Cerebellar cortex (tissue), 1 donor: ENCODE measurements at regions not wholly inside any gene's neighbourhood (a gene's known extent, or its start where the extent isn't known, plus 50 kb on each side); places are given as distances from the start of the nearest gene placed in this dataset.
"Not testable (repeated sequence)": the region's sequence is repeated elsewhere in the genome, so short reads cannot be mapped to it uniquely, and the experiment has no call there.

Experiments
- DNase-seq: peaks from one replicate; pipeline ENCODE4 v3.0.0-alpha.2; 2015; ENCODE audit warnings: low spot score

- DNase-seq = no peak
Measured at GRCh38 chr15:24733659-24734058, 58.1 kb downstream of the NPAP1 start.

DNA sequence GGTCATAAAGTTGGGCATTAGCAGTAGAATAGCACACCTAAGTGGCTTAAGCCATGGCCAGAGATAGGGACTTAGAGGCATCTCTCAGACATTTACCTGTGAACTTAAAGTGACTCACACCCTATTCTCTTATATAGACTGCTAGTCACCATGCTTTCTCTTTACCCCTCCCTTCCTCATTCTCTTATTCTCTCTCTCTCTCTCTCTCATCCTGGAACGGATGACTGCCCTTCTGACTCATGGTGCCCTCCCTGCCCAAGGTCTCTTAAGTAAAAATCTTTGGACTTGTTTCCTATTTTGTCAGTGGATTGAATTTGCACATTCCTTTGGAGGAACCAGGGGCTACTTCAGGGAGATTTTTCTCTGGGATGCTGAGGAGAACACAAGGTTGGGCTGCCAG, 58.8 kb downstream of the NPAP1 start:
- DNase-seq = no peak

- DNase-seq = no peak
Measured at GRCh38 chr15:24745290-24745689, 69.7 kb downstream of the NPAP1 start.

DNA sequence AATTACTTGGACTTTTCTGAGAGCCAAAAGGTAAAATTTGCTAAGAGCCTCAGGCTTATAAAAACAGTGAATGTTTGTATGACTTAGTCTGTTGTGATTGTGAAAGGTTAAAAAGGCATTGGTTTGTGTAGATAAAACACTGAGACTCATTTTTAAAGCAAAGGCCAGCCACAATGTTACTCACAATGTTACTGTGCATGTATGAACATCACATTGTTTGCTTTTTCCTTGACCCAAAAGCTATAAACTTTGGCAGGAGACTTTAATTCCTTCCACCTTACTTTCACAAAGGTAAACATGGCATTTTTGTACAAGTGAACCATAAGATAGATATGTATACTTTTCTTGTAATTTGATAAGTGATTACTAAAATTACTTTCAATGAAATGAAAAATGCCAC, 70.5 kb downstream of the NPAP1 start:
- no peak for DNase-seq

GRCh38 chr15:24747376-24747775, 71.8 kb downstream of the NPAP1 start:
- no peak for DNase-seq

DNA sequence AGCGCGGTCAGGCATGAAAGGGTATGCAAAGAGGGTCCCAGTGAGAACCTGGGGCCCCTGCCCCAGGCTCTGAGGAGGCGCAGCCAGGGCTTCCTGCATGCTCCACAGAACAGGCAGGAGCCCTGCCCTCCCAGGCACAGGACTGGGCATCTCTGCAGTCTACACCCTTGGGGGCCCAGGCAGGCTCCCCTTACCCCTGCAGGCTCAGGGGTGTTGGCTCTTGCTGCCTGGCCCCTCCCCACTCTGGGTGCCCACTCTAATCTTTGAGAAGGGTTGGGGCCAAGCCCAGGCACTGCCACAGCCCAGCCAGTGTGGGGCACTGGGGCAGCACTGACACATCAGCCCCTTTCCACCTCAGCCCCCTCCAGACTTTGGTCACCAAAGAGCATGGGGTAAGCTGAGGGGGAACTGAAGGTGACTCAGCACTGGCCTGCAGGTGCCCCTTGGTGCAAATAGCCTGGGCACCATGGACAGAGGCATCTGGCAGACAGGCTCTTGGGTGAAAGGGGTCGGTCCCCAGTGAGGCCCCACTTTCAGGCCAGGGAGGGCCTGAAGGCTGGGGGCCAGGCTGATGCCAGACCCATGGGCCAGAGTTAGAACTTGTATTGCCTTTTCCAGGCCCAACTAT, 73.4 kb downstream of the NPAP1 start:
- no peak for DNase-seq

GRCh38 chr15:24752354-24752753, 76.8 kb downstream of the NPAP1 start:
- DNase-seq = no peak

DNA sequence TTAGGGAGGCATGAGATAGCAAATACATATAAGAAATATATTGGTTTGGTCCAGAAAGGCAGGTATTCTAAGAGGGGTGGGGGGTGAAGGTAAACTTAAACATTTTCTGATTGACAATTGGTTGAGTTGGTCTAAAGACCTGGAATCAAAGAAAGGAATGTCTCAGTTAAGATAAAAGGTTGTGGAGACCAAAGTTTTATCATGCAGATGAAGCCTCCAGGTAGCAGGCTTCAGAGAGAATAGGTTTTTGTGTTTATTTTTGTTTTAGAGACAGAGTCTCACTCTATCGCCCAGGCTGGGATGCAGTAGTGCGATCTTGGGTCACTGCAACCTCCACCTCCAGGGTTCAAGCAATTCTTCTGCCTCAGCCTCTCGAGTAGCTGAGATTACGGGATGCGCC, 80.5 kb downstream of the NPAP1 start:
- DNase-seq = no peak

GRCh38 chr15:24760066-24760465, 84.5 kb downstream of the NPAP1 start:
- no peak for DNase-seq

DNA sequence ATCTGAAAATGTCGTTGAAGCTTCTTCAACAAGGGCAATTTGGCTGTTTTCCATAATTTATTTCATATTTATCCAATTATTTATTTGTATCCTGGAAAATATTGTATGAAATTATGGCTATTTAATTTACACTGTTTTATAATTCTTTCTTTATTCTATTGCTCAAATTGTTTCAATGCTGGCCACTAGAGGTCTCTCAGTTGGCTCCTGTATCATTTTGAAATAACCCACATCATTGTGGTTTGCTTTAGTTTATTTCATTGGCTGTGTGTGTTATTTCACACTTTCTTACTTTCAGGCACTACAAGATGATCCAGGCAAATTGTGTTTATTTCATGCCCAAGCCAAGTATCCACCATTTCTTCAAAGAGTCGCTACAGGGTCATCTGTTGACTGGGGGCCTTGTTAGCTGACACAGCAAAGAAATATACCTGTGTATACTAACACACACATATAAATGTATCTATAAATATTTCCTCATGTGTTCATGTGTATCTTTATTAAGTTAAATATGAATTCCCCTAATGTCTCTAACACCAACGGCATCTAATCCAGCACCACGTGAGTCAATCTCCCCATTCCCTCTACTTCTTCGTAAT, 86.2 kb downstream of the NPAP1 start:
- DNase-seq = peak; percentile 17

DNA sequence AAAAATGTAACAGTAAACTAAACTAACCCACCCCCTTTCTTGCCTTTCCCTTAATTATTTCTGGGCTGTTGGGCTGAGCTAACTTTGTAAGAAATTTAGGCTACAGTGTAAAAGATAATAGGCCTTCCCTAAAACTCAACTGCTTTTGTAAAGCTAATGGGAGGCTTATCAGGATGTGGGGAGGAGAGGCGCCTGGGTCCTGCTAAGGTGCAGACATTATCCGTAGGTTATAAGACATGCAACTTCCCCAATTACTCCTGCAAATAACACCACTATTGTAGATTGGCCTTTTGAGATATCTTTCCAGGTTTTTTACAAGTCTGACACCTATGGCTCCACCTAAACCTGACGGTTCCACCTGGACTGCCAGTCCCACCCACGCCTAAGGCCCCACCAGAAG, 88.3 kb downstream of the NPAP1 start:
- DNase-seq = no peak

GRCh38 chr15:24764375-24765171, 89.0 kb downstream of the NPAP1 start:
- no peak for DNase-seq

DNA sequence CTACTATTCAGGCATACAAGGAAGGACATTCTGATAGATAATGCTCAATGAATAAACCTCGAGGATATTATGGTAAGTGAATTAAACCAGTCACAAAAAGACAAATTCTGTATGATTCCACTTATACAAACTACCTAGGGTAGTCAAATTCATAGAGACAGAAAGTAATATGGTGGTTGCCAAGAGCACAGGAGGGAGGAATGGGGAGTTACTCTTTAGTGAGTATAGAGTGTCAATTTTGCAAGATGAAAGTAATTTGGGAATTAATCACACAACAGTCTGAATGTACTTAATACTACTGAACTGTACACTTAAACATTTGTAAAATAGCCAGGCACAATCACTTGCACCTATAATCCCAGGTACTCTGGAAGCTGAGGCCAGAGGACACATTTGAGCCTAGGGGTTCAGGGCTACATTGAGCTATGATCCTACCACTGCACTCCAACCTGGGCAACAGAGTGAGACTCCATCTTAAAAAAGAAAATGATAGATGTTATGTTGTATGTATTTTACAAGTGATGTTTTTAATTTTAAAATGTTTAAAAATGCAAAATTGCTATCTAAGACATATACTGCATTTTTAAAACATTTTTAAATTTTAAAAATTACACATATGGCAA, 91.0 kb downstream of the NPAP1 start:
- no peak for DNase-seq

DNA sequence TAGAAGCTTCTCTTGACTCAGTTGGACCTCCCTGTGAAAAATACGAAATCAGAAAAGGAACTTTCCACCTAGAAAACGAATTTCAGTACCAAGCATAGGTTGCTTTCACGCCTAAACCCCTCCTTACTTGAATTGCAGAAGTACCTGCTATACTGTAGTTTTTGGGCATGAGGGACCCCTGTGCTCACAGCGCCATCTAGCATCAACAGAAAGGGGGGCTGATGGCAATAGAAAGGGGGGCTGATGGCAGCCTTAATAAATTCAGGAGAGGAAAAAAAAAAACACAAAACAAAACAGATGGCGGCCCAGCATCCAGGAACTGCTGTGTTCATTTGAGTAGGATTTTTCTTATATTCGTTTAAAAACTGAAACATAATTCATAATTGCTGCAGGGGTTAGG, 96.7 kb downstream of the NPAP1 start:
- peak; percentile 16 for DNase-seq

GRCh38 chr15:24772686-24773373, 97.3 kb downstream of the NPAP1 start:
- DNase-seq = peak; percentile 78

GRCh38 chr15:24777307-24777706, 101.7 kb downstream of the NPAP1 start:
- no peak for DNase-seq

DNA sequence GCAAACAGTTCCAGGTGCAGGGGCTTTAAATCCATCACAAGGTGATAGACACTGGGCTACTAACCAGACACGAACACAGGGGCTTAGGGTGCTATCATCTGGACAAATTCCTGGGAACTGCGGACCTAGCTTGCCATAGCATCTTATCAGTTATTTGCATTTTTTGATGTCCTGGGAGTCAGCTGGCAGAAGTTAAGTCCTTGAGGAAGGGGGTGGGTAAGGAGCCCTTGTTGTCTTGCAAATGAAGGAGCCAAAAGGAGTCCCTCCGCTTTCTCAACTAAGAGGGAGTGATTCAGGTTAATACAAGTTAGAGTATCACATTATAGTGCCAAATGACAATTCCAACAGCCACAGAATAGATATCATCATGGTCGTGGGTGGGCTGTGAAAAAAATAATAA, 108.9 kb downstream of the NPAP1 start:
- DNase-seq = no peak

- no peak for DNase-seq
Measured at GRCh38 chr15:24786347-24786746, 110.8 kb downstream of the NPAP1 start.

DNA sequence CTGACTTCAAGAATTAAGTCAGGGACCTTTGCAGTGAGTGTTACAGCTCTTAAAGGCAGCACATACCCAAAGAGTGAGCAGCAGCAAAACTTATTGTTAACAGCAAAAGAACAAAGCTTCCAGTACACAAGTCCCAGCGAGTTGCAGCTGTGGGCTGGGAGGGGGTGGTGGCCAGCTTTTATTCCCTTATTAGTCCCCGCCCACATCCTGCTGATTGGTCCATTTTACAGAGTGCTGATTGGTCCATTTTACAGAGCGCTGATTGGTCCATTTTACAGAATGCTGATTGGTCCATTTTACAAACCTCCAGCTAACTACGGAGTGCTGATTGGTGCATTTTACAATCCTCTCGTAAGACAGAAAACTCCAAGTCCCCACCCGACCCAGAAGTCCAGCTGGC, 127.0 kb downstream of the NPAP1 start:
- DNase-seq = not testable (repeated sequence)

GRCh38 chr15:24819680-24820079, 135.1 kb upstream of the SNRPN start:
- no peak for DNase-seq

DNA sequence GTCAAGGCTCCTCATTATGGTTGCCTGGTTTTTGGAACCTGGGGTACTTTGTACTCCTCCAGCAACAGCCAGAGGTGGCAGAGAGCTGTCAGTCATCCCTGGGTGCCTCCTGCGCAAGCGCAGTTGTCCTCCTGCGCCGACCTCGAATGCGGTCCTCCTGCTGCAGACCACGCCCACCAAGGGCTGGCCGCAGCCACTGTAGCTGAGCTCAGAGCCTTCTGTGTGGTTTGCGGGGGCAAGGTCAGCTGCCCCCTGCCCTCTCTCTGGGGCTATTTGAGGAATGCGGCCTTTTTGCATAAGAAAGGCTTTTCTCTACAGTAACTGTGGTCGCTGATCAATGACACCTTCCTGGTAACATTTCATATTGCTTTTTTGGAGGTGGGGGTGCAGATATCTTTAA, 131.3 kb upstream of the SNRPN start:
- DNase-seq = peak; percentile 3

- no peak for DNase-seq
Measured at GRCh38 chr15:24832282-24832681, 122.5 kb upstream of the SNRPN start.
